A549 (cell line): ENCODE measurements at regions not wholly inside any gene's neighbourhood (a gene's known extent, or its start where the extent isn't known, plus 50 kb on each side); places are given as distances from the start of the nearest gene placed in this dataset.

Source experiments
- PBX3 ChIP-seq: IDR thresholded peaks from 2 replicates; pipeline ENCODE4 v1.6.1; 2012
- REST ChIP-seq: fragments of 200-600 bp; sonication (generic); IDR thresholded peaks from 2 replicates; pipeline ENCODE4 v1.6.1; 2016; ENCODE audit warnings: antibody characterized with exemption, mild to moderate bottlenecking, moderate library complexity
- USF2 ChIP-seq: fragments of 450-650 bp; IDR thresholded peaks from 2 replicates; pipeline ENCODE4 v1.6.1; 2014; ENCODE audit warnings: antibody characterized with exemption

GRCh38 chr1:48070396-48070750, 73.2 kb upstream of the TRABD2B start:
- TF ChIP-seq REST (no peak), PBX3 (no peak), USF2 (no peak)
